ENCODE measurements at regions not wholly inside any gene's neighbourhood (a gene's known extent, or its start where the extent isn't known, plus 50 kb on each side); places are given as distances from the start of the nearest gene placed in this dataset.

- TF ChIP-seq CTCF (IDR thresholded peaks at IDR 0.05): no peak
- TF ChIP-seq POLR2AphosphoS5 (IDR thresholded peaks at IDR 0.05): no peak
- no peak for TF ChIP-seq POLR2A (IDR thresholded peaks at IDR 0.05; ENCODE audit: low read depth)
These were observed 102.8 kb downstream of the ICOS start for GRCh38 chr2:204039298-204039838.

Measured in esophagus muscularis mucosa (tissue), 3 donors.